Mesothelial cell of epicardium (in vitro differentiated cells): ENCODE measurements at regions not wholly inside any gene's neighbourhood (a gene's known extent, or its start where the extent isn't known, plus 50 kb on each side); places are given as distances from the start of the nearest gene placed in this dataset.

Experiments
- DNase-seq, 2 experiments: peaks; one replicate each; pipeline ENCODE4 v3.0.0; 2021; ENCODE audit warnings: low spot score in 2 of 2; ENCODE audit not compliant: unreplicated experiment in 2 of 2
- H3K27ac Mint-ChIP-seq: 2 replicates; pipeline ENCODE4 v1.8.0; 2021; ENCODE audit warnings: mixed read lengths
- H3K27me3 Mint-ChIP-seq: 2 replicates; pipeline ENCODE4 v1.8.0; 2021; ENCODE audit warnings: low read depth, mixed read lengths
- H3K36me3 Mint-ChIP-seq: 2 replicates; pipeline ENCODE4 v1.8.0; 2021; ENCODE audit warnings: mixed read lengths
- H3K4me1 Mint-ChIP-seq: 2 replicates; pipeline ENCODE4 v1.8.0; 2021; ENCODE audit warnings: mixed read lengths
- H3K4me3 Mint-ChIP-seq: 2 replicates; pipeline ENCODE4 v1.8.0; 2021; ENCODE audit warnings: mild to moderate bottlenecking, moderate library complexity, mixed read lengths
- H3K9me3 Mint-ChIP-seq: 2 replicates; pipeline ENCODE4 v1.8.0; 2021; ENCODE audit warnings: mixed read lengths
- CTCF ChIP-seq: fragments of 200-600 bp; sonication (generic); IDR thresholded peaks from one replicate; pipeline ENCODE4 v1.5.0; 2021; ENCODE audit warnings: antibody characterized with exemption; ENCODE audit not compliant: unreplicated experiment

DNA sequence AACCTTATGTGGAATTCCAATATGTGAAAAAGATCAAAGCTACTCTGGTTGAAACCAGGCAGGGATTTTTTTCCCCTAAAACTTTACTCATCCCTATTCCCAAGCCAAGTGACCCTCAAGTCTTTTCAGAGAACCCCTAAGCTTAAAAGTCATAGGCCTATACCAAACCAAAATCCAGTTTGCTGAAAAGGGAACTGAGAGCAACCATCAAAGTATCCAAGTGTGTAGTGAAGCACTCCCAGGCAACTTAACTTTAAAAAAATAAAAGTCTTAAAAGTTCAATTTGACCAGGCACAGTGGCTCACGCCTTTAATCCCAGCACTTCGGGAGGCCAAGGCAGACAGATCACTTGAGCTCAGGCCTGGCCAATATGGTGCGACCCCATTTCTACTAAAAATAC is 101.2 kb upstream of the DAAM1 start:
- Mint-ChIP-seq H3K9me3 (no peaks in the 10 kb centered on the region), H3K27ac (no peak overlapping the region), H3K4me1 (peaks cover 14% of the 10 kb centered on the region), H3K27me3 (no peaks in the 10 kb centered on the region), H3K4me3 (no peak overlapping the region), H3K36me3 (no peaks in the 10 kb centered on the region)
- DNase-seq, result no peak
- TF ChIP-seq CTCF, result no peak

GRCh38 chr14:59087711-59088110 is 100.8 kb upstream of the DAAM1 start:
- TF ChIP-seq CTCF, result no peak
- H3K27ac Mint-ChIP-seq, result no peak overlapping the region
- H3K4me3 Mint-ChIP-seq, result no peak overlapping the region
- no peaks in the 10 kb centered on the region for H3K27me3 Mint-ChIP-seq
- no peaks in the 10 kb centered on the region for H3K36me3 Mint-ChIP-seq
- DNase-seq, result no peak
- peaks cover 14% of the 10 kb centered on the region for H3K4me1 Mint-ChIP-seq
- no peaks in the 10 kb centered on the region for H3K9me3 Mint-ChIP-seq

DNA sequence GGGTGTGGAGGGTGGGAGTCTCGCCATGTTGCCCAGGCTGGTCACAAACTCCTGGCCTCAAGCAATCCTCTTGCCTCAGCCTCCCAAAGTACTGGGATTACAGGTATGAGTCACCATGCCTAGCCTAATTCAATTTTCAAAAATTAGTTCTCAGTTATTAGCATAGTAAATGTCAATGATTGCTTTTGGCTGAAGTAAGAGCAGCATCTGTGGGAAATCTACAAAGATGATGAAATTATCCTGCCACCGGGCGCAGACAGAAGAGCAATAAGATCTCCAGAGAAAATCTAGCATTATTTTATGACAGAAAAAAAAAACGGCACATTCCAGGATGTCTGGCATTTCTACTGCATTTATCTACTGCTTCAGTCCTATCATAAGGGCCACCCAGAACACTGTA is 97.9 kb upstream of the DAAM1 start:
- no peaks in the 10 kb centered on the region for H3K36me3 Mint-ChIP-seq
- no peaks in the 10 kb centered on the region for H3K27me3 Mint-ChIP-seq
- H3K9me3 Mint-ChIP-seq, result no peaks in the 10 kb centered on the region
- H3K4me3 Mint-ChIP-seq, result no peak overlapping the region
- no peak for DNase-seq
- TF ChIP-seq CTCF, result no peak
- peak overlapping the region; percentile 5 for H3K27ac Mint-ChIP-seq
- peaks cover 14% of the 10 kb centered on the region for H3K4me1 Mint-ChIP-seq

- H3K9me3 Mint-ChIP-seq, result no peaks in the 10 kb centered on the region
- H3K36me3 Mint-ChIP-seq, result no peaks in the 10 kb centered on the region
- no peak overlapping the region for H3K27ac Mint-ChIP-seq
- no peak overlapping the region for H3K4me3 Mint-ChIP-seq
- peaks cover 10% of the 10 kb centered on the region for H3K4me1 Mint-ChIP-seq
- no peaks in the 10 kb centered on the region for H3K27me3 Mint-ChIP-seq
- no peak for TF ChIP-seq CTCF
- DNase-seq, result no peak
Measured at GRCh38 chr14:59091404-59091803, 97.1 kb upstream of the DAAM1 start.

GRCh38 chr14:59091976-59092375 is 96.5 kb upstream of the DAAM1 start:
- Mint-ChIP-seq H3K36me3 (no peaks in the 10 kb centered on the region), H3K27ac (no peak overlapping the region)

More at GRCh38 chr14:59091976-59092375, 96.5 kb upstream of the DAAM1 start:
- H3K4me1 Mint-ChIP-seq, result peaks cover 10% of the 10 kb centered on the region
- H3K9me3 Mint-ChIP-seq, result no peaks in the 10 kb centered on the region
- no peaks in the 10 kb centered on the region for H3K27me3 Mint-ChIP-seq
- no peak overlapping the region for H3K4me3 Mint-ChIP-seq
- no peak for DNase-seq
- no peak for TF ChIP-seq CTCF
